Gastrocnemius medialis (tissue), 4 donors: ENCODE measurements at regions not wholly inside any gene's neighbourhood (a gene's known extent, or its start where the extent isn't known, plus 50 kb on each side); places are given as distances from the start of the nearest gene placed in this dataset.

Experiments
- ATAC-seq, 2 donors: fragments of 150-250 bp; one replicate each; pipeline ENCODE4 v1.9.1; 2016
- DNase-seq, 2 donors: peaks; one replicate each; pipeline ENCODE4 v3.0.0-alpha.2; 2019
- H3K27ac ChIP-seq, 4 donors: fragments of 200-600 bp; sonication (generic); 1 replicate in 1 of 4; 2 replicates in 3 of 4; pipeline ENCODE4 v1.5.1; 2016 to 2018; ENCODE audit warnings: mild to moderate bottlenecking in 2 of 4, moderate library complexity in 1 of 4
- H3K27me3 ChIP-seq, 3 donors: fragments of 200-600 bp; sonication (generic) in 2 of 3; 1 replicate in 1 of 3; 2 replicates in 2 of 3; pipeline versions ENCODE4 v1.5.1 to v1.6.0; 2016 to 2019; ENCODE audit warnings: mild to moderate bottlenecking in 1 of 3, moderate library complexity in 1 of 3
- H3K36me3 ChIP-seq, 2 donors: fragments of 200-600 bp; sonication (generic) in 1 of 2; one replicate each; pipeline ENCODE4 v1.5.1; 2017 to 2018
- H3K4me1 ChIP-seq, 2 donors: fragments of 200-600 bp; sonication (generic) in 1 of 2; one replicate each; pipeline ENCODE4 v1.5.1; 2016 to 2017; ENCODE audit warnings: mild to moderate bottlenecking in 2 of 2
- H3K4me3 ChIP-seq, 4 donors: fragments of 200-600 bp; sonication (generic) in 3 of 4; 1 replicate in 1 of 4; 2 replicates in 3 of 4; pipeline ENCODE4 v1.5.1; 2016 to 2019; ENCODE audit warnings: mild to moderate bottlenecking in 2 of 4
- H3K9me3 ChIP-seq, 3 donors: fragments of 200-600 bp; sonication (generic) in 2 of 3; 1 replicate in 1 of 3; 2 replicates in 2 of 3; pipeline ENCODE4 v1.5.1; 2016 to 2019
- CTCF ChIP-seq, 5 experiments: fragments of 450-650 bp in 3 of 5; fragments of 200-600 bp in 2 of 5; sonication (generic) in 2 of 5; IDR thresholded peaks in 4 of 5; conservative IDR thresholded peaks in 1 of 5; 1 replicate in 4 of 5; 2 replicates in 1 of 5; pipeline ENCODE4 v1.5.1; 2016 to 2019; ENCODE audit warnings: antibody characterized with exemption in 5 of 5, mild to moderate bottlenecking in 3 of 5, moderate library complexity in 3 of 5
- POLR2A ChIP-seq, 2 donors: fragments of 450-650 bp; IDR thresholded peaks; one replicate each; pipeline ENCODE4 v1.6.1; 2017; ENCODE audit warnings: antibody characterized with exemption in 2 of 2, mild to moderate bottlenecking in 2 of 2, moderate library complexity in 2 of 2
- in situ Hi-C, 4 donors: fragments of 200-750 bp; cut with MboI; loops; one replicate each; pipeline versions ENCODE4 v1.15.0 to v1.8.0; 2017; ENCODE audit warnings: low sequenced_read_pairs in 4 of 4
- intact Hi-C: fragments of 100-400 bp; cut with DNase I; formaldehyde crosslinking; loops from one replicate; pipeline ENCODE4 v1.15.1; 2023; ENCODE audit warnings: low total_unique reads

- H3K27me3 ChIP-seq, result no peaks in the 10 kb centered on the region
- H3K27ac ChIP-seq, result no peak overlapping the region
- no peak overlapping the region for H3K4me3 ChIP-seq
- no peak for TF ChIP-seq POLR2A (IDR thresholded peaks at IDR 0.05)
- no peak for TF ChIP-seq CTCF (IDR thresholded peaks at IDR 0.05 in 4 of 5, conservative IDR thresholded peaks at IDR 0.05 in 1 of 5)
- H3K36me3 ChIP-seq, result no peaks in the 10 kb centered on the region
- ATAC-seq (no peak), DNase-seq (no peak)
- H3K4me1 ChIP-seq, result peaks cover 0 to 4% of the 10 kb centered on the region in 2 donors
- H3K9me3 ChIP-seq, result no peaks in the 10 kb centered on the region
- in situ Hi-C loops (no loop called here), intact Hi-C loops (no loop called here)
Measured at GRCh38 chr9:86703346-86703745, 244.0 kb downstream of the GAS1 start.

GRCh38 chr9:86700629-86701028 is 246.7 kb downstream of the GAS1 start:
- H3K4me1 ChIP-seq, result peaks cover 0 to 4% of the 10 kb centered on the region in 2 donors
- intact Hi-C loops (no loop called here), in situ Hi-C loops (no loop called here)
- H3K36me3 ChIP-seq, result no peaks in the 10 kb centered on the region
- H3K9me3 ChIP-seq, result no peaks in the 10 kb centered on the region
- DNase-seq (no peak), ATAC-seq (no peak)
- no peak overlapping the region for H3K4me3 ChIP-seq
- H3K27ac ChIP-seq, result no peak overlapping the region
- TF ChIP-seq POLR2A (IDR thresholded peaks at IDR 0.05) (no peak), CTCF (IDR thresholded peaks at IDR 0.05 in 4 of 5, conservative IDR thresholded peaks at IDR 0.05 in 1 of 5) (no peak)
- H3K27me3 ChIP-seq, result no peaks in the 10 kb centered on the region

GRCh38 chr9:86697999-86698398 is 249.3 kb downstream of the GAS1 start:
- no peaks in the 10 kb centered on the region for H3K27me3 ChIP-seq
- peaks cover 0 to 4% of the 10 kb centered on the region in 2 donors for H3K4me1 ChIP-seq
- DNase-seq (no peak), ATAC-seq (no peak)
- TF ChIP-seq CTCF (IDR thresholded peaks at IDR 0.05 in 4 of 5, conservative IDR thresholded peaks at IDR 0.05 in 1 of 5) (no peak), POLR2A (IDR thresholded peaks at IDR 0.05) (no peak)
- no peak overlapping the region for H3K4me3 ChIP-seq
- H3K9me3 ChIP-seq, result no peaks in the 10 kb centered on the region
- intact Hi-C loops (no loop called here), in situ Hi-C loops (no loop called here)
- H3K27ac ChIP-seq, result no peak overlapping the region
- H3K36me3 ChIP-seq, result no peaks in the 10 kb centered on the region

GRCh38 chr9:86697213-86697612 is 250.1 kb downstream of the GAS1 start:
- H3K27ac ChIP-seq, result no peak overlapping the region
- H3K36me3 ChIP-seq, result no peaks in the 10 kb centered on the region
- in situ Hi-C loops, result no loop called here
- TF ChIP-seq CTCF (IDR thresholded peaks at IDR 0.05 in 4 of 5, conservative IDR thresholded peaks at IDR 0.05 in 1 of 5), result no peak
- TF ChIP-seq POLR2A (IDR thresholded peaks at IDR 0.05), result no peak
- H3K4me3 ChIP-seq, result no peak overlapping the region
- no peak for ATAC-seq
- H3K4me1 ChIP-seq, result peaks cover 0 to 4% of the 10 kb centered on the region in 2 donors
- intact Hi-C loops, result no loop called here
- H3K27me3 ChIP-seq, result no peaks in the 10 kb centered on the region
- no peaks in the 10 kb centered on the region for H3K9me3 ChIP-seq
- DNase-seq, result no peak

- H3K36me3 ChIP-seq, result no peaks in the 10 kb centered on the region
- intact Hi-C loops, result no loop called here
- no peaks in the 10 kb centered on the region for H3K27me3 ChIP-seq
- no peak for TF ChIP-seq POLR2A (IDR thresholded peaks at IDR 0.05)
- TF ChIP-seq CTCF (IDR thresholded peaks at IDR 0.05 in 4 of 5, conservative IDR thresholded peaks at IDR 0.05 in 1 of 5), result no peak
- no peak for ATAC-seq
- DNase-seq, result no peak
- H3K9me3 ChIP-seq, result no peaks in the 10 kb centered on the region
- in situ Hi-C loops, result no loop called here
- H3K27ac ChIP-seq, result no peak overlapping the region
- H3K4me3 ChIP-seq, result no peak overlapping the region
- H3K4me1 ChIP-seq, result peaks cover 0 to 2% of the 10 kb centered on the region in 2 donors
Measured at GRCh38 chr9:86695910-86696424, 251.3 kb downstream of the GAS1 start.
